Natural killer cell (primary cell): ENCODE measurements at regions not wholly inside any gene's neighbourhood (a gene's known extent, or its start where the extent isn't known, plus 50 kb on each side); places are given as distances from the start of the nearest gene placed in this dataset.

ENCODE experiments used
- ATAC-seq, 3 donors: fragments of 150-1000 bp in 2 of 3; fragments of 200-7000 bp in 1 of 3; cut with Tn5 transposase; 1 replicate in 1 of 3; 2 replicates in 2 of 3; pipeline ENCODE4 v1.10.0; 2021; ENCODE audit warnings: mild to moderate bottlenecking in 2 of 3, moderate library complexity in 2 of 3
- DNase-seq, 2 donors: peaks; one replicate each; pipeline versions ENCODE4 v3.0.0 to v3.0.0-alpha.2; 2013 to 2021; ENCODE audit warnings: mixed read lengths in 1 of 2
- H3K27ac ChIP-seq: one replicate; pipeline ENCODE4 v1.5.1; 2013; ENCODE audit warnings: mild to moderate bottlenecking, low read length
- H3K27me3 ChIP-seq: one replicate; pipeline ENCODE4 v1.6.1; 2013; ENCODE audit warnings: low read length; ENCODE audit not compliant: control insufficient read depth, insufficient read depth
- H3K36me3 ChIP-seq: one replicate; pipeline ENCODE4 v1.6.1; 2013; ENCODE audit warnings: low read length; ENCODE audit not compliant: control insufficient read depth, insufficient read depth
- H3K4me1 ChIP-seq: one replicate; pipeline ENCODE4 v1.6.1; 2013; ENCODE audit warnings: low read length; ENCODE audit not compliant: control insufficient read depth, insufficient read depth
- H3K4me3 ChIP-seq: one replicate; pipeline ENCODE4 v1.5.1; 2013; ENCODE audit warnings: low read length
- H3K9me3 ChIP-seq: one replicate; pipeline ENCODE4 v1.6.1; 2013; ENCODE audit warnings: low read length; ENCODE audit not compliant: control insufficient read depth, insufficient read depth
- H3K27ac Mint-ChIP-seq, 2 donors: one replicate each; pipeline ENCODE4 v1.8.0; 2022; ENCODE audit warnings: mild to moderate bottlenecking in 2 of 2, mixed read lengths in 2 of 2, moderate library complexity in 1 of 2
- H3K27me3 Mint-ChIP-seq, 2 donors: one replicate each; pipeline ENCODE4 v1.8.0; 2022; ENCODE audit warnings: low read depth in 2 of 2, mixed read lengths in 2 of 2
- H3K36me3 Mint-ChIP-seq: one replicate; pipeline ENCODE4 v1.8.0; 2022; ENCODE audit warnings: mixed read lengths
- H3K4me1 Mint-ChIP-seq, 2 donors: one replicate each; pipeline ENCODE4 v1.8.0; 2022; ENCODE audit warnings: mixed read lengths in 2 of 2
- H3K4me3 Mint-ChIP-seq: one replicate; pipeline ENCODE4 v1.8.0; 2022; ENCODE audit warnings: mild to moderate bottlenecking, moderate library complexity, mixed read lengths
- H3K9me3 Mint-ChIP-seq, 2 donors: one replicate each; pipeline ENCODE4 v1.8.0; 2022; ENCODE audit warnings: mixed read lengths in 2 of 2
- CTCF ChIP-seq: fragments of 200-600 bp; IDR thresholded peaks from one replicate; pipeline ENCODE4 v1.8.0; 2022; ENCODE audit warnings: antibody characterized with exemption
- WGBS: methylation state at CpG from one replicate; pipeline ENCODE4 v1.1.7; 2013; ENCODE audit warnings: missing lambda C conversion rate; ENCODE audit not compliant: insufficient coverage; 5-methylcytosine and 5-hydroxymethylcytosine counted together
- intact Hi-C: fragments of 100-400 bp; cut with micrococcal nuclease; formaldehyde crosslinking; loops from one replicate; pipeline ENCODE4 v1.14.2; 2022

GRCh38 chr10:128517167-128517566 is 390.9 kb upstream of the MKI67 start:
- H3K27me3 Mint-ChIP-seq: peaks cover 0 to 2% of the 10 kb centered on the region in 2 donors
- intact Hi-C loops: no loop called here
- Histone ChIP-seq H3K4me3 (no peak overlapping the region), H3K27me3 (no peaks in the 10 kb centered on the region), H3K27ac (no peak overlapping the region), H3K4me1 (no peaks in the 10 kb centered on the region), H3K36me3 (no peaks in the 10 kb centered on the region), H3K9me3 (no peaks in the 10 kb centered on the region)
- ATAC-seq (no peak), DNase-seq (no peak)
- TF ChIP-seq CTCF: no peak
- H3K9me3 Mint-ChIP-seq: no peaks in the 10 kb centered on the region
- H3K36me3 Mint-ChIP-seq: no peaks in the 10 kb centered on the region
- H3K4me3 Mint-ChIP-seq: no peak overlapping the region
- no peak overlapping the region for H3K27ac Mint-ChIP-seq
- 79% methylated on average over 10 of the region's 11 CpGs for whole genome bisulfite sequencing
- H3K4me1 Mint-ChIP-seq: no peaks in the 10 kb centered on the region

- Histone ChIP-seq H3K4me1 (no peaks in the 10 kb centered on the region), H3K4me3 (no peak overlapping the region), H3K27ac (no peak overlapping the region), H3K27me3 (no peaks in the 10 kb centered on the region), H3K9me3 (no peaks in the 10 kb centered on the region), H3K36me3 (no peaks in the 10 kb centered on the region)
- H3K4me1 Mint-ChIP-seq: no peaks in the 10 kb centered on the region
- ATAC-seq: no peak
- 87% methylated on average over 11 of the region's 11 CpGs for WGBS
- no peak for DNase-seq
- H3K36me3 Mint-ChIP-seq: no peaks in the 10 kb centered on the region
- H3K9me3 Mint-ChIP-seq: no peaks in the 10 kb centered on the region
- no peak for TF ChIP-seq CTCF
- H3K27ac Mint-ChIP-seq: no peak overlapping the region
- H3K27me3 Mint-ChIP-seq: peaks cover 2 to 6% of the 10 kb centered on the region in 2 donors
- no peak overlapping the region for H3K4me3 Mint-ChIP-seq
- intact Hi-C loops: no loop called here
These were observed 391.8 kb upstream of the MKI67 start for GRCh38 chr10:128518000-128518399.

- Histone ChIP-seq H3K4me3 (no peak overlapping the region), H3K27ac (no peak overlapping the region), H3K4me1 (no peaks in the 10 kb centered on the region), H3K36me3 (no peaks in the 10 kb centered on the region), H3K27me3 (no peaks in the 10 kb centered on the region), H3K9me3 (no peaks in the 10 kb centered on the region)
- intact Hi-C loops: no loop called here
- H3K4me3 Mint-ChIP-seq: no peak overlapping the region
- WGBS: 74% methylated on average over 6 of the region's 6 CpGs
- H3K4me1 Mint-ChIP-seq: no peaks in the 10 kb centered on the region
- no peak for TF ChIP-seq CTCF
- peaks cover 2 to 11% of the 10 kb centered on the region in 2 donors for H3K27me3 Mint-ChIP-seq
- DNase-seq (no peak), ATAC-seq (no peak)
- H3K9me3 Mint-ChIP-seq: no peaks in the 10 kb centered on the region
- H3K27ac Mint-ChIP-seq: no peak overlapping the region
- no peaks in the 10 kb centered on the region for H3K36me3 Mint-ChIP-seq
These were observed 393.4 kb upstream of the MKI67 start for GRCh38 chr10:128519581-128519980.

- ATAC-seq: no peak
- Histone ChIP-seq H3K36me3 (no peaks in the 10 kb centered on the region), H3K27ac (no peak overlapping the region), H3K9me3 (no peaks in the 10 kb centered on the region), H3K4me1 (no peaks in the 10 kb centered on the region), H3K4me3 (no peak overlapping the region), H3K27me3 (no peaks in the 10 kb centered on the region)
- Mint-ChIP-seq H3K36me3 (no peaks in the 10 kb centered on the region), H3K4me3 (no peak overlapping the region), H3K27ac (no peak overlapping the region), H3K27me3 (peaks cover 2 to 11% of the 10 kb centered on the region in 2 donors), H3K4me1 (no peaks in the 10 kb centered on the region), H3K9me3 (no peaks in the 10 kb centered on the region)
- intact Hi-C loops: no loop called here
- WGBS: 82% methylated on average over 11 of the region's 11 CpGs
- DNase-seq: no peak
- no peak for TF ChIP-seq CTCF
These were observed 394.1 kb upstream of the MKI67 start for GRCh38 chr10:128520211-128520815.
